ENCODE measurements at regions not wholly inside any gene's neighbourhood (a gene's known extent, or its start where the extent isn't known, plus 50 kb on each side); places are given as distances from the start of the nearest gene placed in this dataset.

- TF ChIP-seq CTCF (IDR thresholded peaks at IDR 0.05 in 4 of 5, conservative IDR thresholded peaks at IDR 0.05 in 1 of 5) (no peak), POLR2A (IDR thresholded peaks at IDR 0.05) (no peak)
These were observed 144.6 kb upstream of the TBL1XR1 start for GRCh38 chr3:177341736-177342419.
